ENCODE measurements at regions not wholly inside any gene's neighbourhood (a gene's known extent, or its start where the extent isn't known, plus 50 kb on each side); places are given as distances from the start of the nearest gene placed in this dataset.
"Not testable (repeated sequence)": the region's sequence is repeated elsewhere in the genome, so short reads cannot be mapped to it uniquely, and the experiment has no call there.

- POLR2A ChIA-PET, result no interaction called here
- Histone ChIP-seq H3K4me1 (ENCODE audit: control insufficient read depth in 1 of 2, extremely low read depth in 1 of 2, insufficient read depth in 2 of 2, low read length in 2 of 2) (peaks cover 33 to 44% of the 10 kb centered on the region in 2 experiments), H3K27me3 (replicated peaks in 1 of 2; ENCODE audit: control insufficient read depth in 2 of 2, extremely low read depth in 1 of 2, insufficient read depth in 2 of 2, low read length in 1 of 2) (peaks cover 14 to 52% of the 10 kb centered on the region in 2 experiments), H3K9me3 (no peaks in the 10 kb centered on the region), H3K36me3 (ENCODE audit: control insufficient read depth in 2 of 2, extremely low read depth in 1 of 2, insufficient read depth in 1 of 2, low read length in 1 of 2) (no peaks in the 10 kb centered on the region), H3K27ac (ENCODE audit: low read length) (no peak overlapping the region), H3K4me3 (ENCODE audit: control insufficient read depth in 1 of 2, extremely low read depth in 1 of 2, low read length in 1 of 2) (peak overlapping the region in 1 of 2 donors; percentile 58)
- Mint-ChIP-seq H3K36me3 (no peaks in the 10 kb centered on the region), H3K27me3 (peaks cover 45 to 58% of the 10 kb centered on the region in 2 donors), H3K9me3 (no peaks in the 10 kb centered on the region), H3K4me1 (peaks cover 38 to 40% (median 38%) of the 10 kb centered on the region in 3 donors), H3K4me3 (no peak overlapping the region), H3K27ac (no peak overlapping the region)
- DNase-seq (no peak), ATAC-seq (replicated peaks in 1 of 4) (no peak)
- CTCF ChIA-PET, result no interaction called here
- 74% methylated on average over 48 of the region's 48 CpGs for WGBS (ENCODE audit: insufficient coverage)
These were observed 118.2 kb downstream of the KCNRG start for GRCh38 chr13:50133358-50133953.

GRCh38 chr13:50136226-50136625, 121.0 kb downstream of the KCNRG start:
- Histone ChIP-seq H3K27me3 (replicated peaks in 1 of 2; ENCODE audit: control insufficient read depth in 2 of 2, extremely low read depth in 1 of 2, insufficient read depth in 2 of 2, low read length in 1 of 2) (peaks cover 12 to 27% of the 10 kb centered on the region in 2 experiments), H3K36me3 (ENCODE audit: control insufficient read depth in 2 of 2, extremely low read depth in 1 of 2, insufficient read depth in 1 of 2, low read length in 1 of 2) (no peaks in the 10 kb centered on the region), H3K4me3 (ENCODE audit: control insufficient read depth in 1 of 2, extremely low read depth in 1 of 2, low read length in 1 of 2) (no peak overlapping the region), H3K27ac (ENCODE audit: low read length) (no peak overlapping the region), H3K9me3 (no peaks in the 10 kb centered on the region), H3K4me1 (ENCODE audit: control insufficient read depth in 1 of 2, extremely low read depth in 1 of 2, insufficient read depth in 2 of 2, low read length in 2 of 2) (peaks cover 11 to 18% of the 10 kb centered on the region in 2 experiments)
- Mint-ChIP-seq H3K9me3 (no peaks in the 10 kb centered on the region), H3K4me3 (no peak overlapping the region), H3K4me1 (peaks cover 12 to 18% (median 14%) of the 10 kb centered on the region in 3 donors), H3K27ac (no peak overlapping the region), H3K36me3 (no peaks in the 10 kb centered on the region), H3K27me3 (peaks cover 33 to 35% of the 10 kb centered on the region in 2 donors)
- POLR2A ChIA-PET, result no interaction called here
- DNase-seq (no peak), ATAC-seq (replicated peaks in 1 of 4) (no peak)
- no CpG with 5 or more reads among the region's 3 CpGs for WGBS (ENCODE audit: insufficient coverage)
- CTCF ChIA-PET, result interaction anchor here (1.0 to 1.1 kb wide), 2 partner anchors 10 to 51 kb away, joined by 3 read pairs; no protein-coding TSS in a partner anchor

- Mint-ChIP-seq H3K27me3 (peaks cover 29 to 31% of the 10 kb centered on the region in 2 donors), H3K36me3 (no peaks in the 10 kb centered on the region), H3K9me3 (no peaks in the 10 kb centered on the region), H3K27ac (no peak overlapping the region), H3K4me3 (no peak overlapping the region), H3K4me1 (peaks cover 10 to 14% (median 11%) of the 10 kb centered on the region in 3 donors)
- Histone ChIP-seq H3K36me3 (ENCODE audit: control insufficient read depth in 2 of 2, extremely low read depth in 1 of 2, insufficient read depth in 1 of 2, low read length in 1 of 2) (no peaks in the 10 kb centered on the region), H3K27me3 (replicated peaks in 1 of 2; ENCODE audit: control insufficient read depth in 2 of 2, extremely low read depth in 1 of 2, insufficient read depth in 2 of 2, low read length in 1 of 2) (peaks cover 12 to 26% of the 10 kb centered on the region in 2 experiments), H3K27ac (ENCODE audit: low read length) (no peak overlapping the region), H3K9me3 (no peaks in the 10 kb centered on the region), H3K4me3 (ENCODE audit: control insufficient read depth in 1 of 2, extremely low read depth in 1 of 2, low read length in 1 of 2) (no peak overlapping the region), H3K4me1 (ENCODE audit: control insufficient read depth in 1 of 2, extremely low read depth in 1 of 2, insufficient read depth in 2 of 2, low read length in 2 of 2) (peaks cover 9 to 17% of the 10 kb centered on the region in 2 experiments)
- CTCF ChIA-PET, result interaction anchor here (1.0 to 1.1 kb wide), 2 partner anchors 10 to 52 kb away, joined by 3 read pairs; no protein-coding TSS in a partner anchor
- ATAC-seq (replicated peaks in 1 of 4) (no peak), DNase-seq (no peak)
- 97% methylated on average over 3 of the region's 3 CpGs for WGBS (ENCODE audit: insufficient coverage)
- POLR2A ChIA-PET, result no interaction called here
These were observed 121.4 kb downstream of the KCNRG start for GRCh38 chr13:50136678-50137077.

- H3K9me3 Mint-ChIP-seq; H3K9me3 ChIP-seq; H3K27ac ChIP-seq (ENCODE audit: low read length); ATAC-seq (replicated peaks in 1 of 4); H3K36me3 ChIP-seq (ENCODE audit: control insufficient read depth in 2 of 2, extremely low read depth in 1 of 2, insufficient read depth in 1 of 2, low read length in 1 of 2); H3K4me3 ChIP-seq (ENCODE audit: control insufficient read depth in 1 of 2, extremely low read depth in 1 of 2, low read length in 1 of 2); H3K4me3 Mint-ChIP-seq; CTCF ChIA-PET; H3K36me3 Mint-ChIP-seq; H3K27ac Mint-ChIP-seq; DNase-seq; H3K27me3 ChIP-seq (replicated peaks in 1 of 2; ENCODE audit: control insufficient read depth in 2 of 2, extremely low read depth in 1 of 2, insufficient read depth in 2 of 2, low read length in 1 of 2); H3K4me1 Mint-ChIP-seq; H3K4me1 ChIP-seq (ENCODE audit: control insufficient read depth in 1 of 2, extremely low read depth in 1 of 2, insufficient read depth in 2 of 2, low read length in 2 of 2); POLR2A ChIA-PET: not testable (repeated sequence)
- WGBS (ENCODE audit: insufficient coverage), result 100% methylated on average over 2 of the region's 4 CpGs
- H3K27me3 Mint-ChIP-seq, result peaks cover 5 to 12% of the 10 kb centered on the region in 2 donors
These were observed 124.2 kb downstream of the KCNRG start for GRCh38 chr13:50139435-50139934.

- Mint-ChIP-seq H3K4me3 (no peak overlapping the region), H3K27ac (no peak overlapping the region), H3K36me3 (no peaks in the 10 kb centered on the region), H3K27me3 (peaks cover 2 to 8% of the 10 kb centered on the region in 2 donors), H3K4me1 (peaks cover 0 to 3% (median 0%) of the 10 kb centered on the region in 3 donors), H3K9me3 (no peaks in the 10 kb centered on the region)
- WGBS (ENCODE audit: insufficient coverage), result 50% methylated on average over 1 of the region's 2 CpGs
- no peak overlapping the region for H3K27ac ChIP-seq (ENCODE audit: low read length)
- POLR2A ChIA-PET, result interaction anchor here in 1 of 2 donors (0.6 kb wide), 1 partner anchor 9 kb away, joined by 4 read pairs; no protein-coding TSS in a partner anchor
- H3K27me3 ChIP-seq (replicated peaks in 1 of 2; ENCODE audit: control insufficient read depth in 2 of 2, extremely low read depth in 1 of 2, insufficient read depth in 2 of 2, low read length in 1 of 2), result no peaks in the 10 kb centered on the region
- DNase-seq (no peak), ATAC-seq (replicated peaks in 1 of 4) (no peak)
- H3K4me3 ChIP-seq (ENCODE audit: control insufficient read depth in 1 of 2, extremely low read depth in 1 of 2, low read length in 1 of 2), result no peak overlapping the region
- no peaks in the 10 kb centered on the region for H3K4me1 ChIP-seq (ENCODE audit: control insufficient read depth in 1 of 2, extremely low read depth in 1 of 2, insufficient read depth in 2 of 2, low read length in 2 of 2)
- no peaks in the 10 kb centered on the region for H3K9me3 ChIP-seq
- H3K36me3 ChIP-seq (ENCODE audit: control insufficient read depth in 2 of 2, extremely low read depth in 1 of 2, insufficient read depth in 1 of 2, low read length in 1 of 2), result no peaks in the 10 kb centered on the region
- CTCF ChIA-PET, result no interaction called here
These were observed 124.9 kb downstream of the KCNRG start for GRCh38 chr13:50140153-50140552.

- no peaks in the 10 kb centered on the region for H3K36me3 ChIP-seq (ENCODE audit: control insufficient read depth in 2 of 2, extremely low read depth in 1 of 2, insufficient read depth in 1 of 2, low read length in 1 of 2)
- no peak overlapping the region for H3K4me3 ChIP-seq (ENCODE audit: control insufficient read depth in 1 of 2, extremely low read depth in 1 of 2, low read length in 1 of 2)
- H3K27ac ChIP-seq (ENCODE audit: low read length), result no peak overlapping the region
- H3K27me3 Mint-ChIP-seq, result peaks cover 2 to 8% of the 10 kb centered on the region in 2 donors
- no peak overlapping the region for H3K27ac Mint-ChIP-seq
- DNase-seq, result no peak
- no peaks in the 10 kb centered on the region for H3K9me3 Mint-ChIP-seq
- no peaks in the 10 kb centered on the region for H3K27me3 ChIP-seq (replicated peaks in 1 of 2; ENCODE audit: control insufficient read depth in 2 of 2, extremely low read depth in 1 of 2, insufficient read depth in 2 of 2, low read length in 1 of 2)
- no peaks in the 10 kb centered on the region for H3K36me3 Mint-ChIP-seq
- ChIA-PET CTCF (no interaction called here), POLR2A (interaction anchor here in 1 of 2 donors (0.6 kb wide), 1 partner anchor 10 kb away, joined by 4 read pairs; no protein-coding TSS in a partner anchor)
- no peak for ATAC-seq (replicated peaks in 1 of 4)
- peaks cover 0 to 3% (median 0%) of the 10 kb centered on the region in 3 donors for H3K4me1 Mint-ChIP-seq
- WGBS (ENCODE audit: insufficient coverage), result 90% methylated on average over 10 of the region's 14 CpGs
- H3K4me3 Mint-ChIP-seq, result no peak overlapping the region
- H3K9me3 ChIP-seq, result no peaks in the 10 kb centered on the region
- H3K4me1 ChIP-seq (ENCODE audit: control insufficient read depth in 1 of 2, extremely low read depth in 1 of 2, insufficient read depth in 2 of 2, low read length in 2 of 2), result no peaks in the 10 kb centered on the region
These were observed 125.5 kb downstream of the KCNRG start for GRCh38 chr13:50140581-50141374.

All from T-cell (primary cell).